ENCODE measurements at regions not wholly inside any gene's neighbourhood (a gene's known extent, or its start where the extent isn't known, plus 50 kb on each side); places are given as distances from the start of the nearest gene placed in this dataset.

- no peak for DNase-seq (ENCODE audit: low read depth in 2 of 2)
Observed at GRCh38 chr3:104460477-104461406, 906.0 kb upstream of the ALCAM start.

- no peak for DNase-seq (ENCODE audit: low read depth in 2 of 2)
Observed at GRCh38 chr3:104461431-104461830, 905.3 kb upstream of the ALCAM start.

GRCh38 chr3:104472221-104472620 is 894.5 kb upstream of the ALCAM start:
- DNase-seq (ENCODE audit: low read depth in 2 of 2), result no peak

- no peak for DNase-seq (ENCODE audit: low read depth in 2 of 2)
Observed at GRCh38 chr3:104474011-104474410, 892.7 kb upstream of the ALCAM start.

GRCh38 chr3:104503022-104503421 is 863.7 kb upstream of the ALCAM start:
- no peak for DNase-seq (ENCODE audit: low read depth in 2 of 2)

- DNase-seq (ENCODE audit: low read depth in 2 of 2), result no peak
Observed at GRCh38 chr3:104510131-104510849, 856.4 kb upstream of the ALCAM start.

- DNase-seq (ENCODE audit: low read depth in 2 of 2), result no peak
Observed at GRCh38 chr3:104514371-104514770, 852.3 kb upstream of the ALCAM start.

- DNase-seq (ENCODE audit: low read depth in 2 of 2), result no peak
Observed at GRCh38 chr3:104514776-104515175, 851.9 kb upstream of the ALCAM start.

GRCh38 chr3:104519068-104519467 is 847.6 kb upstream of the ALCAM start:
- no peak for DNase-seq (ENCODE audit: low read depth in 2 of 2)

- DNase-seq (ENCODE audit: low read depth in 2 of 2), result no peak
Observed at GRCh38 chr3:104519468-104520227, 847.1 kb upstream of the ALCAM start.

GRCh38 chr3:104520228-104520655 is 846.5 kb upstream of the ALCAM start:
- DNase-seq (ENCODE audit: low read depth in 2 of 2), result no peak

GRCh38 chr3:104521606-104522336 is 844.9 kb upstream of the ALCAM start:
- no peak for DNase-seq (ENCODE audit: low read depth in 2 of 2)

- DNase-seq (ENCODE audit: low read depth in 2 of 2), result no peak
Observed at GRCh38 chr3:104523136-104523535, 843.6 kb upstream of the ALCAM start.

GRCh38 chr3:104526901-104527401 is 839.8 kb upstream of the ALCAM start:
- DNase-seq (ENCODE audit: low read depth in 2 of 2), result no peak

- no peak for DNase-seq (ENCODE audit: low read depth in 2 of 2)
Observed at GRCh38 chr3:104530934-104531333, 835.8 kb upstream of the ALCAM start.

- no peak for DNase-seq (ENCODE audit: low read depth in 2 of 2)
Observed at GRCh38 chr3:104536715-104537114, 830.0 kb upstream of the ALCAM start.

GRCh38 chr3:104537323-104537722 is 829.4 kb upstream of the ALCAM start:
- no peak for DNase-seq (ENCODE audit: low read depth in 2 of 2)

- no peak for DNase-seq (ENCODE audit: low read depth in 2 of 2)
Observed at GRCh38 chr3:104546301-104546700, 820.4 kb upstream of the ALCAM start.

- DNase-seq (ENCODE audit: low read depth in 2 of 2), result no peak
Observed at GRCh38 chr3:104547031-104547430, 819.7 kb upstream of the ALCAM start.

GRCh38 chr3:104548401-104548800 is 818.3 kb upstream of the ALCAM start:
- DNase-seq (ENCODE audit: low read depth in 2 of 2), result no peak

- DNase-seq (ENCODE audit: low read depth in 2 of 2), result no peak
Observed at GRCh38 chr3:104549099-104549714, 817.5 kb upstream of the ALCAM start.

Measured in stimulated activated CD8-positive, alpha-beta memory T cell treated with anti-CD3 and anti-CD28 coated beads, Interleukin-2, amount 100 ng/mL, for 48 hours (primary cell).